Panc1 (cell line): ENCODE measurements at regions not wholly inside any gene's neighbourhood (a gene's known extent, or its start where the extent isn't known, plus 50 kb on each side); places are given as distances from the start of the nearest gene placed in this dataset.

Source experiments
- ATAC-seq: fragments of 200-7000 bp; cut with Tn5 transposase; 2 replicates; pipeline ENCODE4 v1.9.1; 2020; ENCODE audit warnings: mild to moderate bottlenecking, moderate library complexity
- BruUV-seq: library from RNA; stranded (reverse); fragments of 400-500 nt; replicated peaks from 2 replicates; lab custom pipeline; 2021; lab: Mats Ljungman, UMichigan
- CTCF ChIA-PET: fragments of 300-600 bp; sonication (Branson Sonifier 250); formaldehyde crosslinking; loops from one replicate; lab custom pipeline; 2022; ENCODE audit warnings: antibody characterized with exemption; lab: Charles Lee
- POLR2A ChIA-PET: fragments of 300-600 bp; sonication (Branson Sonifier 250); formaldehyde crosslinking; loops from one replicate; lab custom pipeline; 2022; ENCODE audit warnings: antibody characterized with exemption; lab: Charles Lee
- DNase-seq: peaks from one replicate; pipeline ENCODE4 v3.0.0-alpha.2; 2010; ENCODE audit warnings: low read depth, low spot score
- H3K27ac ChIP-seq: 2 replicates; pipeline ENCODE4 v1.5.1; 2011; ENCODE audit warnings: mild to moderate bottlenecking, low read length, inconsistent platforms
- H3K27me3 ChIP-seq: fragments of 200-500 bp; sonication (Bioruptor generic); 2 replicates; pipeline ENCODE4 v1.6.0; 2014; ENCODE audit warnings: low read length, inconsistent platforms; ENCODE audit not compliant: control insufficient read depth, insufficient read depth
- H3K36me3 ChIP-seq: fragments of 200-500 bp; sonication (Bioruptor generic); 2 replicates; pipeline ENCODE4 v1.5.1; 2014; ENCODE audit warnings: inconsistent platforms, mild to moderate bottlenecking, low read length, moderate library complexity; ENCODE audit not compliant: control insufficient read depth, insufficient read depth
- H3K4me1 ChIP-seq: 2 replicates; pipeline ENCODE4 v1.5.1; 2011; ENCODE audit warnings: inconsistent platforms, mild to moderate bottlenecking, low read length, moderate library complexity; ENCODE audit not compliant: control insufficient read depth, insufficient read depth
- H3K4me3 ChIP-seq, 2 experiments: 2 replicates each; pipeline ENCODE4 v1.5.1; 2011 to 2012; ENCODE audit warnings: low read depth in 2 of 2, low read length in 2 of 2, mild to moderate bottlenecking in 2 of 2, inconsistent platforms in 1 of 2, moderate library complexity in 1 of 2
- H3K9me3 ChIP-seq: fragments of 200-500 bp; sonication (Bioruptor generic); 2 replicates; pipeline ENCODE4 v1.5.1; 2014; ENCODE audit warnings: low read depth, mild to moderate bottlenecking, inconsistent platforms, low read length, moderate library complexity; ENCODE audit not compliant: control insufficient read depth, insufficient read depth
- POLR2AphosphoS5 ChIP-seq: IDR thresholded peaks from 2 replicates; pipeline ENCODE4 v1.6.1; 2012; ENCODE audit warnings: mild to moderate bottlenecking, low read depth, low read length, moderate library complexity
- SIN3A ChIP-seq: IDR thresholded peaks from 2 replicates; pipeline ENCODE4 v1.6.1; 2012; ENCODE audit warnings: low read depth, mild to moderate bottlenecking, low read length, moderate library complexity, borderline replicate concordance; ENCODE audit not compliant: insufficient read depth
- TCF7L2 ChIP-seq: IDR thresholded peaks from 2 replicates; pipeline ENCODE4 v1.6.1; 2011; ENCODE audit warnings: mild to moderate bottlenecking, low read depth, low read length, inconsistent platforms
- in situ Hi-C: cut with HindIII; loops from 2 replicates; pipeline ENCODE4 v1.10.0; 2016; ENCODE audit warnings: low sequenced_read_pairs, low pct_unique_long_range_greater_than_20kb
- intact Hi-C: fragments of 100-400 bp; cut with micrococcal nuclease; formaldehyde crosslinking; loops from one replicate; pipeline ENCODE4 v1.10.0; 2022; ENCODE audit not compliant: unreplicated experiment
- TF ChIP-seq, protein P1 (sequence below): fragments of 450-650 bp; IDR thresholded peaks from 2 replicates; pipeline ENCODE4 v1.5.1; 2017; ENCODE audit warnings: mild to moderate bottlenecking
- TF ChIP-seq, protein P2 (sequence below), 2 experiments: IDR thresholded peaks; 2 replicates each; pipeline ENCODE4 v1.6.1; 2011 to 2012; ENCODE audit warnings: low read depth in 2 of 2, control low read depth in 1 of 2, low read length in 1 of 2, mild to moderate bottlenecking in 1 of 2, moderate library complexity in 1 of 2; ENCODE audit not compliant: insufficient read depth in 1 of 2

GRCh38 chr9:97771641-97772040, 74.5 kb upstream of the XPA start:
- Histone ChIP-seq H3K4me1 (no peaks in the 10 kb centered on the region), H3K27me3 (no peaks in the 10 kb centered on the region), H3K9me3 (no peaks in the 10 kb centered on the region), H3K4me3 (no peak overlapping the region), H3K36me3 (no peaks in the 10 kb centered on the region), H3K27ac (no peak overlapping the region)
- ChIA-PET POLR2A (no interaction called here), CTCF (no interaction called here)
- TF ChIP-seq, protein P1, sequence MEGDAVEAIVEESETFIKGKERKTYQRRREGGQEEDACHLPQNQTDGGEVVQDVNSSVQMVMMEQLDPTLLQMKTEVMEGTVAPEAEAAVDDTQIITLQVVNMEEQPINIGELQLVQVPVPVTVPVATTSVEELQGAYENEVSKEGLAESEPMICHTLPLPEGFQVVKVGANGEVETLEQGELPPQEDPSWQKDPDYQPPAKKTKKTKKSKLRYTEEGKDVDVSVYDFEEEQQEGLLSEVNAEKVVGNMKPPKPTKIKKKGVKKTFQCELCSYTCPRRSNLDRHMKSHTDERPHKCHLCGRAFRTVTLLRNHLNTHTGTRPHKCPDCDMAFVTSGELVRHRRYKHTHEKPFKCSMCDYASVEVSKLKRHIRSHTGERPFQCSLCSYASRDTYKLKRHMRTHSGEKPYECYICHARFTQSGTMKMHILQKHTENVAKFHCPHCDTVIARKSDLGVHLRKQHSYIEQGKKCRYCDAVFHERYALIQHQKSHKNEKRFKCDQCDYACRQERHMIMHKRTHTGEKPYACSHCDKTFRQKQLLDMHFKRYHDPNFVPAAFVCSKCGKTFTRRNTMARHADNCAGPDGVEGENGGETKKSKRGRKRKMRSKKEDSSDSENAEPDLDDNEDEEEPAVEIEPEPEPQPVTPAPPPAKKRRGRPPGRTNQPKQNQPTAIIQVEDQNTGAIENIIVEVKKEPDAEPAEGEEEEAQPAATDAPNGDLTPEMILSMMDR, result no peak
- TF ChIP-seq, protein P2, sequence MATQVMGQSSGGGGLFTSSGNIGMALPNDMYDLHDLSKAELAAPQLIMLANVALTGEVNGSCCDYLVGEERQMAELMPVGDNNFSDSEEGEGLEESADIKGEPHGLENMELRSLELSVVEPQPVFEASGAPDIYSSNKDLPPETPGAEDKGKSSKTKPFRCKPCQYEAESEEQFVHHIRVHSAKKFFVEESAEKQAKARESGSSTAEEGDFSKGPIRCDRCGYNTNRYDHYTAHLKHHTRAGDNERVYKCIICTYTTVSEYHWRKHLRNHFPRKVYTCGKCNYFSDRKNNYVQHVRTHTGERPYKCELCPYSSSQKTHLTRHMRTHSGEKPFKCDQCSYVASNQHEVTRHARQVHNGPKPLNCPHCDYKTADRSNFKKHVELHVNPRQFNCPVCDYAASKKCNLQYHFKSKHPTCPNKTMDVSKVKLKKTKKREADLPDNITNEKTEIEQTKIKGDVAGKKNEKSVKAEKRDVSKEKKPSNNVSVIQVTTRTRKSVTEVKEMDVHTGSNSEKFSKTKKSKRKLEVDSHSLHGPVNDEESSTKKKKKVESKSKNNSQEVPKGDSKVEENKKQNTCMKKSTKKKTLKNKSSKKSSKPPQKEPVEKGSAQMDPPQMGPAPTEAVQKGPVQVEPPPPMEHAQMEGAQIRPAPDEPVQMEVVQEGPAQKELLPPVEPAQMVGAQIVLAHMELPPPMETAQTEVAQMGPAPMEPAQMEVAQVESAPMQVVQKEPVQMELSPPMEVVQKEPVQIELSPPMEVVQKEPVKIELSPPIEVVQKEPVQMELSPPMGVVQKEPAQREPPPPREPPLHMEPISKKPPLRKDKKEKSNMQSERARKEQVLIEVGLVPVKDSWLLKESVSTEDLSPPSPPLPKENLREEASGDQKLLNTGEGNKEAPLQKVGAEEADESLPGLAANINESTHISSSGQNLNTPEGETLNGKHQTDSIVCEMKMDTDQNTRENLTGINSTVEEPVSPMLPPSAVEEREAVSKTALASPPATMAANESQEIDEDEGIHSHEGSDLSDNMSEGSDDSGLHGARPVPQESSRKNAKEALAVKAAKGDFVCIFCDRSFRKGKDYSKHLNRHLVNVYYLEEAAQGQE (IDR thresholded peaks at IDR 0.05; ENCODE audit: insufficient read depth in 1 of 2, low read depth in 2 of 2, low read length in 1 of 2), result no peak
- no peak for TF ChIP-seq POLR2AphosphoS5
- no peak for TF ChIP-seq TCF7L2
- TF ChIP-seq SIN3A, result no peak
- in situ Hi-C loops (no loop called here), intact Hi-C loops (no loop called here)
- no peak for DNase-seq
- ATAC-seq, result no peak
- no TSS peak for BruUV-seq

DNA sequence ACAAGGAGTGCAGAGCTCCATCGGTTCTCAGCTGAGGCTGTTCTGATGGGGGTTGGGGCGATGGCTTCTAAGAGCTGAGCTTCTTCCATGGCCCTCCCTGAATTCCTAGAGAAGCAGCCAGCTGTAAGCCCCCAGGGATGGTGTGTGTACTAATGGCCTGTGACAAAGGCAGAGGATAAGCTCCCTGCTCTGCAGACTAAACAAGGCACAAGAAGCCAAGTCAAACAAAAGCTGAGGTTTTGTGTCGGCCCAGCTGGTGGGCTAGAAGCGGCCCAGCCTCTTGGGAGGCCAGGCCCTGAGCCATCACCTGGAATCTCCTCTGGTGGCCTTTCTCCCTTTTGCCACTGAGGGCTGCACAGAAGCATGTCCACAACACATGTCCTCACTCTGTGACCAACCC, 75.0 kb upstream of the XPA start:
- POLR2A ChIA-PET, result no interaction called here
- DNase-seq (no peak), ATAC-seq (no peak)
- intact Hi-C loops (no loop called here), in situ Hi-C loops (no loop called here)
- H3K36me3 ChIP-seq, result no peaks in the 10 kb centered on the region
- no peaks in the 10 kb centered on the region for H3K27me3 ChIP-seq
- no peak overlapping the region for H3K27ac ChIP-seq
- H3K4me1 ChIP-seq, result no peaks in the 10 kb centered on the region
- no TSS peak for BruUV-seq
- H3K4me3 ChIP-seq, result no peak overlapping the region
- CTCF ChIA-PET, result no interaction called here
- H3K9me3 ChIP-seq, result no peaks in the 10 kb centered on the region
- TF ChIP-seq SIN3A (no peak), POLR2AphosphoS5 (no peak), TCF7L2 (no peak)
- TF ChIP-seq, protein P1, result no peak
- TF ChIP-seq, protein P2 (IDR thresholded peaks at IDR 0.05; ENCODE audit: insufficient read depth in 1 of 2, low read depth in 2 of 2, low read length in 1 of 2), result no peak
